HepG2 (cell line): ENCODE measurements at regions not wholly inside any gene's neighbourhood (a gene's known extent, or its start where the extent isn't known, plus 50 kb on each side); places are given as distances from the start of the nearest gene placed in this dataset.

Experiments
- BCL6 ChIP-seq: IDR thresholded peaks from 2 replicates; pipeline ENCODE4 v1.6.1; 2016; ENCODE audit warnings: missing genetic modification reagents, missing compliant biosample characterization
- BRD4 ChIP-seq: sonication (generic); formaldehyde crosslinking; IDR thresholded peaks from 2 replicates; pipeline ENCODE4 v1.4.0; 2020; ENCODE audit warnings: missing genetic modification reagents
- KDM6A ChIP-seq: IDR thresholded peaks from 2 replicates; pipeline ENCODE4 v1.6.1; 2016; ENCODE audit warnings: low read depth
- MAFG ChIP-seq: sonication (generic); formaldehyde crosslinking; IDR thresholded peaks from 2 replicates; pipeline ENCODE4 v1.5.1; 2020; ENCODE audit warnings: mild to moderate bottlenecking, missing genetic modification reagents
- NCOA2 ChIP-seq: sonication (generic); formaldehyde crosslinking; IDR thresholded peaks from 2 replicates; pipeline ENCODE4 v1.8.0; 2022; ENCODE audit warnings: inconsistent platforms
- ZFY ChIP-seq: sonication (generic); formaldehyde crosslinking; IDR thresholded peaks from 2 replicates; pipeline ENCODE4 v1.4.0; 2020; ENCODE audit warnings: missing genetic modification reagents
- ZNF205 ChIP-seq: IDR thresholded peaks from 2 replicates; pipeline ENCODE4 v1.6.1; 2018; ENCODE audit warnings: missing biosample characterization, missing genetic modification reagents
- ZNF644 ChIP-seq: IDR thresholded peaks from 2 replicates; pipeline ENCODE4 v1.6.1; 2016; ENCODE audit warnings: low read depth
- ZNF747 ChIP-seq: sonication (generic); formaldehyde crosslinking; IDR thresholded peaks from 2 replicates; pipeline ENCODE4 v1.8.1; 2023; ENCODE audit warnings: missing genetic modification reagents, mild to moderate bottlenecking, borderline replicate concordance
- TF ChIP-seq, protein P1 (sequence below): sonication (generic); formaldehyde crosslinking; IDR thresholded peaks from 2 replicates; pipeline ENCODE4 v1.8.1; 2023; ENCODE audit warnings: mild to moderate bottlenecking, moderate library complexity, missing genetic modification reagents
- TF ChIP-seq, protein P2 (sequence below): sonication (generic); formaldehyde crosslinking; IDR thresholded peaks from 2 replicates; pipeline ENCODE4 v1.9.0; 2021; ENCODE audit warnings: missing genetic modification reagents, borderline replicate concordance
- TF ChIP-seq, protein P3 (sequence below): sonication (generic); formaldehyde crosslinking; IDR thresholded peaks from 2 replicates; pipeline ENCODE4 v1.4.0; 2020; ENCODE audit warnings: low read depth, missing genetic modification reagents
- TF ChIP-seq, protein P4 (sequence below): sonication (generic); formaldehyde crosslinking; IDR thresholded peaks from 2 replicates; pipeline ENCODE4 v1.4.0; 2020; ENCODE audit warnings: missing genetic modification reagents, borderline replicate concordance
- TF ChIP-seq, protein P5 (sequence below): sonication (generic); formaldehyde crosslinking; IDR thresholded peaks from 2 replicates; pipeline ENCODE4 v1.5.0; 2020; ENCODE audit warnings: mild to moderate bottlenecking, missing genetic modification reagents
- TF ChIP-seq, protein P6 (sequence below): sonication (generic); IDR thresholded peaks from 2 replicates; pipeline ENCODE4 v1.6.1; 2016; ENCODE audit warnings: low read depth, borderline replicate concordance

DNA sequence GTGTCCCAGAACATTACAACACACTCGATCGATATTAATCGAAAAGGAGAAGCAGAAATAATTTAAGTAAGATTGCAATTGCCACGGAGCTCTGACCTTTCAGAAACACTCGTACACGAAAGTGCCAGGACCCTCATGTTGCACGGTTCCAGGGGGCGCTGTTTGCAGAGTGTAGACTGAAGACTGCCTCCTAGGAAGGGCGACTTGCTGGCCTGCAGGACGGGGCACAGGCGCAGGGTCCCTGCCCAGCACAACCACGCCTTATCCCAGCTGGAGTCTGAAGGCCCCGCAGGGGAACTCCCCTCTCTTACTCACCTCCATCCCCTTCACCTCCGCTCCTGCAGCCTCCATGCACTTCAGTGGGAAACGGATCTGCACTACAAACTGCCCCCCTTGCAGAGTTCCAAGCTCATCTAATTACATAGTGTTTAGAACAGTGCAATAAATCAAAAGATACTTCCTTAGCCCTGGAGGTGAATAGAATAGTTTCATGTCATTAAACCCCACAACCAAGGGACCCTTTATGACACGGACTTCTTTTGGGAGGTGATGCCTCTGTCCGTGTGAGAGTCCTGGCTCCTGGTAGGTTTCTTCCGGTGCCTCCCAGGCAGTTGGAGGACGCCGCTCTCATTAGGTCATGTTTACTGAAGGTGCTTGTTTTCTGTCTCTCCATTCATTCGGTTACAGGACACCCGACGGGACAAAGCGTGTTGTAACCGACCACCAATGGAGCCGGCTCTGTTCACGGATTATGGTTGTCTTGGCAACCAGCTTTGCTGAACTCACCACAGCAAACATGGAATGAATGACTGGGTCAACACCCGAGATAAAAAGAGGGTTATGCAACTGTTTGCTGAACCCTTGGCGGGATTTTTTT lies 262.2 kb downstream of the BAMBI start (continued):
- TF ChIP-seq, protein P1, sequence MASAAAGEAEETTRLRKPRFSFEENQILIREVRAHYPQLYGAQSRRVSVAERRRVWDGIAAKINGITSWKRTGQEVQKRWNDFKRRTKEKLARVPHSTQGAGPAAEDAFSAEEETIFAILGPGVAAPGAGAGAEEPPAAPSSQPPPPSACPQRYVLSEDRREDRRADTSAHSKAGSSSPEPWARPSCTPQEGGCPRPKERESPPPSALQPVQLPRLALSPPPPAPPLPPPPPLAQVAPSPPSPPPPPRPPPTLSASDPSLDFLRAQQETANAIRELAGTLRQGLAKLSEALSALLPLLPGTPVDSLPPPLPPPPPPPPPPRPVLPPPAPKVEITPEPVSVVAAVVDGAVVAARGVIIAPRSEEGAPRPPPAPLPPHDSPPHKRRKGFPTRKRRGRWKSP (CRISPR knock-in tag), result peak; percentile 70; the same call in 1 of the 2 replicates
- TF ChIP-seq, protein P2, sequence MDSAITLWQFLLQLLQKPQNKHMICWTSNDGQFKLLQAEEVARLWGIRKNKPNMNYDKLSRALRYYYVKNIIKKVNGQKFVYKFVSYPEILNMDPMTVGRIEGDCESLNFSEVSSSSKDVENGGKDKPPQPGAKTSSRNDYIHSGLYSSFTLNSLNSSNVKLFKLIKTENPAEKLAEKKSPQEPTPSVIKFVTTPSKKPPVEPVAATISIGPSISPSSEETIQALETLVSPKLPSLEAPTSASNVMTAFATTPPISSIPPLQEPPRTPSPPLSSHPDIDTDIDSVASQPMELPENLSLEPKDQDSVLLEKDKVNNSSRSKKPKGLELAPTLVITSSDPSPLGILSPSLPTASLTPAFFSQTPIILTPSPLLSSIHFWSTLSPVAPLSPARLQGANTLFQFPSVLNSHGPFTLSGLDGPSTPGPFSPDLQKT (CRISPR knock-in tag), result no peak
- TF ChIP-seq MAFG (CRISPR knock-in tag), result no peak
- TF ChIP-seq, protein P3, sequence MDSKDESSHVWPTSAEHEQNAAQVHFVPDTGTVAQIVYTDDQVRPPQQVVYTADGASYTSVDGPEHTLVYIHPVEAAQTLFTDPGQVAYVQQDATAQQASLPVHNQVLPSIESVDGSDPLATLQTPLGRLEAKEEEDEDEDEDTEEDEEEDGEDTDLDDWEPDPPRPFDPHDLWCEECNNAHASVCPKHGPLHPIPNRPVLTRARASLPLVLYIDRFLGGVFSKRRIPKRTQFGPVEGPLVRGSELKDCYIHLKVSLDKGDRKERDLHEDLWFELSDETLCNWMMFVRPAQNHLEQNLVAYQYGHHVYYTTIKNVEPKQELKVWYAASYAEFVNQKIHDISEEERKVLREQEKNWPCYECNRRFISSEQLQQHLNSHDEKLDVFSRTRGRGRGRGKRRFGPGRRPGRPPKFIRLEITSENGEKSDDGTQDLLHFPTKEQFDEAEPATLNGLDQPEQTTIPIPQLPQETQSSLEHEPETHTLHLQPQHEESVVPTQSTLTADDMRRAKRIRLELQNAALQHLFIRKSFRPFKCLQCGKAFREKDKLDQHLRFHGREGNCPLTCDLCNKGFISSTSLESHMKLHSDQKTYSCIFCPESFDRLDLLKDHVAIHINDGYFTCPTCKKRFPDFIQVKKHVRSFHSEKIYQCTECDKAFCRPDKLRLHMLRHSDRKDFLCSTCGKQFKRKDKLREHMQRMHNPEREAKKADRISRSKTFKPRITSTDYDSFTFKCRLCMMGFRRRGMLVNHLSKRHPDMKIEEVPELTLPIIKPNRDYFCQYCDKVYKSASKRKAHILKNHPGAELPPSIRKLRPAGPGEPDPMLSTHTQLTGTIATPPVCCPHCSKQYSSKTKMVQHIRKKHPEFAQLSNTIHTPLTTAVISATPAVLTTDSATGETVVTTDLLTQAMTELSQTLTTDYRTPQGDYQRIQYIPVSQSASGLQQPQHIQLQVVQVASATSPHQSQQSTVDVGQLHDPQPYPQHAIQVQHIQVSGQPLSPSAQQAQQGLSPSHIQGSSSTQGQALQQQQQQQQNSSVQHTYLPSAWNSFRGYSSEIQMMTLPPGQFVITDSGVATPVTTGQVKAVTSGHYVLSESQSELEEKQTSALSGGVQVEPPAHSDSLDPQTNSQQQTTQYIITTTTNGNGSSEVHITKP (CRISPR knock-in tag), result peak; percentile 43; the same call in 1 of the 2 replicates
- peak; percentile 71; the same call in 1 of the 2 replicates for TF ChIP-seq ZNF644 (CRISPR knock-in tag)
- TF ChIP-seq BCL6 (CRISPR knock-in tag), result peak; percentile 93
- no peak; the same call in 1 of the 2 replicates for TF ChIP-seq ZNF747 (CRISPR knock-in tag)
- TF ChIP-seq, protein P4, sequence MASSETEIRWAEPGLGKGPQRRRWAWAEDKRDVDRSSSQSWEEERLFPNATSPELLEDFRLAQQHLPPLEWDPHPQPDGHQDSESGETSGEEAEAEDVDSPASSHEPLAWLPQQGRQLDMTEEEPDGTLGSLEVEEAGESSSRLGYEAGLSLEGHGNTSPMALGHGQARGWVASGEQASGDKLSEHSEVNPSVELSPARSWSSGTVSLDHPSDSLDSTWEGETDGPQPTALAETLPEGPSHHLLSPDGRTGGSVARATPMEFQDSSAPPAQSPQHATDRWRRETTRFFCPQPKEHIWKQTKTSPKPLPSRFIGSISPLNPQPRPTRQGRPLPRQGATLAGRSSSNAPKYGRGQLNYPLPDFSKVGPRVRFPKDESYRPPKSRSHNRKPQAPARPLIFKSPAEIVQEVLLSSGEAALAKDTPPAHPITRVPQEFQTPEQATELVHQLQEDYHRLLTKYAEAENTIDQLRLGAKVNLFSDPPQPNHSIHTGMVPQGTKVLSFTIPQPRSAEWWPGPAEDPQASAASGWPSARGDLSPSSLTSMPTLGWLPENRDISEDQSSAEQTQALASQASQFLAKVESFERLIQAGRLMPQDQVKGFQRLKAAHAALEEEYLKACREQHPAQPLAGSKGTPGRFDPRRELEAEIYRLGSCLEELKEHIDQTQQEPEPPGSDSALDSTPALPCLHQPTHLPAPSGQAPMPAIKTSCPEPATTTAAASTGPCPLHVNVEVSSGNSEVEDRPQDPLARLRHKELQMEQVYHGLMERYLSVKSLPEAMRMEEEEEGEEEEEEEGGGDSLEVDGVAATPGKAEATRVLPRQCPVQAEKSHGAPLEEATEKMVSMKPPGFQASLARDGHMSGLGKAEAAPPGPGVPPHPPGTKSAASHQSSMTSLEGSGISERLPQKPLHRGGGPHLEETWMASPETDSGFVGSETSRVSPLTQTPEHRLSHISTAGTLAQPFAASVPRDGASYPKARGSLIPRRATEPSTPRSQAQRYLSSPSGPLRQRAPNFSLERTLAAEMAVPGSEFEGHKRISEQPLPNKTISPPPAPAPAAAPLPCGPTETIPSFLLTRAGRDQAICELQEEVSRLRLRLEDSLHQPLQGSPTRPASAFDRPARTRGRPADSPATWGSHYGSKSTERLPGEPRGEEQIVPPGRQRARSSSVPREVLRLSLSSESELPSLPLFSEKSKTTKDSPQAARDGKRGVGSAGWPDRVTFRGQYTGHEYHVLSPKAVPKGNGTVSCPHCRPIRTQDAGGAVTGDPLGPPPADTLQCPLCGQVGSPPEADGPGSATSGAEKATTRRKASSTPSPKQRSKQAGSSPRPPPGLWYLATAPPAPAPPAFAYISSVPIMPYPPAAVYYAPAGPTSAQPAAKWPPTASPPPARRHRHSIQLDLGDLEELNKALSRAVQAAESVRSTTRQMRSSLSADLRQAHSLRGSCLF (CRISPR knock-in tag), result 0 out of 2 replicates have a peak, but pooled peaks have one; percentile 61
- TF ChIP-seq BRD4 (CRISPR knock-in tag), result peak; percentile 87
- peak; percentile 61 for TF ChIP-seq ZFY (CRISPR knock-in tag)
- TF ChIP-seq, protein P5, sequence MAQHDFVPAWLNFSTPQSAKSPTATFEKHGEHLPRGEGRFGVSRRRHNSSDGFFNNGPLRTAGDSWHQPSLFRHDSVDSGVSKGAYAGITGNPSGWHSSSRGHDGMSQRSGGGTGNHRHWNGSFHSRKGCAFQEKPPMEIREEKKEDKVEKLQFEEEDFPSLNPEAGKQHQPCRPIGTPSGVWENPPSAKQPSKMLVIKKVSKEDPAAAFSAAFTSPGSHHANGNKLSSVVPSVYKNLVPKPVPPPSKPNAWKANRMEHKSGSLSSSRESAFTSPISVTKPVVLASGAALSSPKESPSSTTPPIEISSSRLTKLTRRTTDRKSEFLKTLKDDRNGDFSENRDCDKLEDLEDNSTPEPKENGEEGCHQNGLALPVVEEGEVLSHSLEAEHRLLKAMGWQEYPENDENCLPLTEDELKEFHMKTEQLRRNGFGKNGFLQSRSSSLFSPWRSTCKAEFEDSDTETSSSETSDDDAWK (CRISPR knock-in tag), result no peak
- TF ChIP-seq, protein P6, sequence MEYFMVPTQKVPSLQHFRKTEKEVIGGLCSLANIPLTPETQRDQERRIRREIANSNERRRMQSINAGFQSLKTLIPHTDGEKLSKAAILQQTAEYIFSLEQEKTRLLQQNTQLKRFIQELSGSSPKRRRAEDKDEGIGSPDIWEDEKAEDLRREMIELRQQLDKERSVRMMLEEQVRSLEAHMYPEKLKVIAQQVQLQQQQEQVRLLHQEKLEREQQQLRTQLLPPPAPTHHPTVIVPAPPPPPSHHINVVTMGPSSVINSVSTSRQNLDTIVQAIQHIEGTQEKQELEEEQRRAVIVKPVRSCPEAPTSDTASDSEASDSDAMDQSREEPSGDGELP, result peak; percentile 45; the same call in 1 of the 2 replicates
- TF ChIP-seq ZNF205 (CRISPR knock-in tag), result peak; percentile 50
- peak; percentile 78; the same call in 1 of the 2 replicates for TF ChIP-seq KDM6A
- TF ChIP-seq NCOA2 (CRISPR knock-in tag), result peak; percentile 99
